GM06990 (cell line): ENCODE measurements at regions not wholly inside any gene's neighbourhood (a gene's known extent, or its start where the extent isn't known, plus 50 kb on each side); places are given as distances from the start of the nearest gene placed in this dataset.

ENCODE experiments used
- DNase-seq: peaks from one replicate; pipeline ENCODE4 v3.0.0-alpha.2; 2011; ENCODE audit not compliant: insufficient read length; ENCODE audit errors: extremely low read depth
- H3K27me3 ChIP-seq: replicated peaks from 2 replicates; pipeline ENCODE4 v1.6.0; 2011; ENCODE audit warnings: low read length; ENCODE audit not compliant: control insufficient read depth, insufficient read depth
- H3K36me3 ChIP-seq: 2 replicates; pipeline ENCODE4 v1.5.1; 2011; ENCODE audit warnings: low read length; ENCODE audit not compliant: control insufficient read depth, insufficient read depth
- H3K4me3 ChIP-seq: replicated peaks from 2 replicates; pipeline ENCODE4 v1.5.1; 2011; ENCODE audit warnings: low read depth, mild to moderate bottlenecking, control low read depth, low read length
- CTCF ChIP-seq: IDR thresholded peaks from 2 replicates; pipeline ENCODE4 v1.5.1; 2011; ENCODE audit warnings: low read length, control low read depth, mild to moderate bottlenecking, inconsistent platforms; ENCODE audit not compliant: insufficient read depth, poor library complexity, severe bottlenecking

DNA sequence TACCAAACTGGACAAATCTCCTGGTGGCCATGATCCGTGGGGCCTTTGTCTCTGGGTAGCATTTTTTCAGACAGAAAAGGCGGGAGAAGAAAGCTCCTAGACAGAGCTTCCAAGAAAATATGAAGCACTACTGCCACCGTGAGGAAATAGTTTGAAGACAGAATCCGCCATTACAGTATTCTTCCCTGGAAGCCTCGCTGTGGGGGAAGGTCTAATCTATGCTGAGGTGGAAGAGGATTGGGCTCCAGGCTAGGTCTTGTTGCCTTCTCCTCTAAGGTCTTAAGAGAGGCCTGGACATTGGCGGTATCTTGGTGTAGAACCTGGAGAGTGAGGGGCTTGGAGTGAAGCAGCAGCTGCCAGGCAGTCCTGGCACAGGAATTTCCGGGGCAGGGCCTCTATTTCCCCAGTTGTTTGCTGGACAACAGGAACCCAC is 218.9 kb downstream of the OR13H1 start:
- Histone ChIP-seq H3K4me3 (peak overlapping the region; percentile 39), H3K36me3 (no peaks in the 10 kb centered on the region), H3K27me3 (no peaks in the 10 kb centered on the region)
- DNase-seq = peak; percentile 45
- TF ChIP-seq CTCF = peak; percentile 40

DNA sequence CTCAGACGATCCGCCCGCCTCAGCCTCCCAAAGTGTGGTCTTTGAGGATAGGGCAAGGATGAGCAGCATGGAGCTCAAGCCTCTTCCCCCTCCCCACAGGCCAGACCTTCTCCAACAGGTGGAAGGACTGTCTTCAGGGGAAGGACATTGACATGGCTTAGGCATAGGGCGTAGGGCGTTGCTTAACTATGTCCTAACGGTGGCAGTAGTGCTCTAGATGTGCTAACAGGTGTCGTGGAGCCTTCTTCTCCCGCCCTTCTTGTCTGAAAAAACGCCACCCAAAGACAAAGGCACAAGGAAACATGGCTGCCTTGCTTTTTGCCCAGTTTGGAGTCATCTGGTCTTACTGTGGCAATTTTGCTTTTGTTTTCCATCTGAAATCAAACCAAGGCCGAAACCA is 219.8 kb downstream of the OR13H1 start:
- DNase-seq = peak; percentile 74
- Histone ChIP-seq H3K36me3 (no peaks in the 10 kb centered on the region), H3K4me3 (peak overlapping the region; percentile 39), H3K27me3 (no peaks in the 10 kb centered on the region)
- TF ChIP-seq CTCF = peak; percentile 59

DNA sequence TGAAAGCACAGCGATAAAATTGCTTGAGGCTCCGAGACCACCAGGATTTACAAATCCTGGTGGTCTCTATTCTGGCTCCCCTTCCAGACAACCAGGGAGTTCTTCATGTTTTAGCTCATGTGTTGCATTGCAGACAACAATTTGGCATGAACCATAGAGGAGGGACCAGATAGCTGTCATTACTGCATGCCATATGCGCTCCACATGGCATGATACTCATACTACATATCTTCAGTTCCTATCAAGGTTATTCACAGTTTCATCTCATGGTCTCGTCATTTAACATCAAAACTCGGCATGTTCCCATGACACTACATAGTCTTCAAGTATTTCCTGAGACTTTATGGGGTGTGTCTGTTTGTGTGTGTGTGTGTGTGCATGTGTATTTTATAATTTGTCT is 220.3 kb downstream of the OR13H1 start:
- no peaks in the 10 kb centered on the region for H3K36me3 ChIP-seq
- TF ChIP-seq CTCF = no peak
- peak overlapping the region; percentile 13 for H3K4me3 ChIP-seq
- no peak for DNase-seq
- no peaks in the 10 kb centered on the region for H3K27me3 ChIP-seq

DNA sequence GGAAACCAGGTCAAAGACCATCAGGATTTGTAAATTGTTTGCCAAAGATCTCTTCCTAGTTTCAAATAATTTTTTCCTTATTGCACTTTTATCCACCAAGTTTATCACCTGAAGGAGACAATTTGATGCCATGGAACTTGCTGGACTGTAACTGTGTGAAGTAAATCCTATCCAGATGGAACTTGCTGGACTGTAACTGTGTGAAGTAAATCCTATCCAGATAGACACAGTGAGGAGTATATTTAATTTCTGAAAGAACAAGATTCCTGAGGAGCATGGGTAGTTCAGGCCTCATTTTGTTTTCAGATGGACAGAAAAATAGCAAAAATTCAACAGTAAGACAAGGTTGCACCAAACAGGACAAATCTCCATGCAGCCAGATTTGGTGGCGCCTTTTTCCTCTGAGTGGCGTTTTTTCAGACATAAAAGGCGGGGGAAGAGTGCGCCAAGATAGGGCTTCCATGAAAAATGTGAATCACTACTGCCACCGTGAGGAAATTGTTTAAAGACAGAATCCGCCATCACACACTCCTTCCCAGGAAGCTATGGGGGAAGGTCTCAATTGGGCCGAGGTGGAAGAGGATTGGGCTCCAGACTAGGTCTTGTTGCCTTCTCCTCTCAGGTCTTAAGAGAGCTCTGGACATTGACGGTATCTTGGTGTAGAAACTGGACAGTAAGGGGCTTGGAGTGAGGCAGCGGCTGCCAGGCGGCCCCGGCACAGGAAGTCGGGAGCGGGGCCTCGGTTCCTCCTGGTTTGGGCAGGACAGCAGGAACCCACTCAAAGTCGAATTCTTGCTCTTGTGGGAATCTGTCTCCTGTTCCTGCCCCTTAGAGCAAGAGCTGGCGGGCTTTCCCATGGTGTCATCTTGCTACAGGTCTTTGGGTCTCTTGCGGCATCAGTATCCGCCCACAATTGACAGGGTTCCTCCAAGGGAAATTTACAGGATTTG is 234.7 kb downstream of the OR13H1 start:
- H3K36me3 ChIP-seq = no peaks in the 10 kb centered on the region
- H3K4me3 ChIP-seq = peak overlapping the region; percentile 57
- H3K27me3 ChIP-seq = no peaks in the 10 kb centered on the region
- TF ChIP-seq CTCF = no peak
- peak; percentile 56 for DNase-seq

GRCh38 chrX:131779306-131779705 is 235.4 kb downstream of the OR13H1 start:
- no peak for TF ChIP-seq CTCF
- Histone ChIP-seq H3K36me3 (no peaks in the 10 kb centered on the region), H3K4me3 (peak overlapping the region; percentile 57), H3K27me3 (no peaks in the 10 kb centered on the region)
- no peak for DNase-seq
